Astrocyte (in vitro differentiated cells and primary cell): ENCODE measurements at regions not wholly inside any gene's neighbourhood (a gene's known extent, or its start where the extent isn't known, plus 50 kb on each side); places are given as distances from the start of the nearest gene placed in this dataset.

Experiments
- DNase-seq: peaks from one replicate; pipeline ENCODE4 v3.0.0-alpha.2; 2010; ENCODE audit warnings: low read depth
- FAIRE-seq: peaks from 2 replicates; lab custom pipeline; 2011; peaks lifted over from hg19 to GRCh38; lab: Jason Lieb, UNC
- H2AFZ ChIP-seq: 2 replicates; pipeline ENCODE4 v1.6.0; 2012; ENCODE audit warnings: low read depth, low read length, inconsistent platforms
- H3K27ac ChIP-seq: 2 replicates; pipeline ENCODE4 v1.5.1; 2011; ENCODE audit warnings: low read depth, low read length, inconsistent platforms
- H3K27me3 ChIP-seq: 2 replicates; pipeline ENCODE4 v1.6.0; 2011; ENCODE audit warnings: low read length, inconsistent platforms; ENCODE audit not compliant: insufficient read depth
- H3K36me3 ChIP-seq: 2 replicates; pipeline ENCODE4 v1.5.1; 2011; ENCODE audit warnings: low read length, inconsistent platforms; ENCODE audit not compliant: insufficient read depth
- H3K4me1 ChIP-seq: 2 replicates; pipeline ENCODE4 v1.5.1; 2011; ENCODE audit warnings: low read length, inconsistent platforms; ENCODE audit not compliant: insufficient read depth
- H3K4me2 ChIP-seq: 2 replicates; pipeline ENCODE4 v1.6.0; 2012; ENCODE audit warnings: low read length, inconsistent platforms
- H3K4me3 ChIP-seq: 2 replicates; pipeline ENCODE4 v1.5.1; 2011; ENCODE audit warnings: low read depth, mild to moderate bottlenecking, low read length, inconsistent platforms; ENCODE audit not compliant: insufficient read depth
- H3K79me2 ChIP-seq: 2 replicates; pipeline ENCODE4 v1.6.0; 2012; ENCODE audit warnings: mild to moderate bottlenecking, low read length, inconsistent platforms; ENCODE audit not compliant: insufficient read depth
- H3K9ac ChIP-seq: 2 replicates; pipeline ENCODE4 v1.6.0; 2012; ENCODE audit warnings: mild to moderate bottlenecking, low read length, inconsistent platforms
- H3K9me3 ChIP-seq: 2 replicates; pipeline ENCODE4 v1.5.1; 2012; ENCODE audit warnings: low read depth, mild to moderate bottlenecking, low read length, inconsistent platforms; ENCODE audit not compliant: insufficient read depth
- H4K20me1 ChIP-seq: 2 replicates; pipeline ENCODE4 v1.6.0; 2012; ENCODE audit warnings: low read length, inconsistent platforms; ENCODE audit not compliant: insufficient read depth
- H3K27ac Mint-ChIP-seq: one replicate; pipeline ENCODE4 v1.8.0; 2021; ENCODE audit warnings: mild to moderate bottlenecking, mixed read lengths; ENCODE audit not compliant: unreplicated experiment
- H3K27me3 Mint-ChIP-seq: one replicate; pipeline ENCODE4 v1.8.0; 2021; ENCODE audit warnings: low read depth, mixed read lengths; ENCODE audit not compliant: unreplicated experiment
- H3K36me3 Mint-ChIP-seq: one replicate; pipeline ENCODE4 v1.8.0; 2021; ENCODE audit warnings: low read depth, mixed read lengths; ENCODE audit not compliant: unreplicated experiment
- H3K4me1 Mint-ChIP-seq: one replicate; pipeline ENCODE4 v1.8.0; 2021; ENCODE audit warnings: low read depth, mixed read lengths; ENCODE audit not compliant: unreplicated experiment
- H3K4me3 Mint-ChIP-seq: one replicate; pipeline ENCODE4 v1.8.0; 2021; ENCODE audit warnings: mild to moderate bottlenecking, moderate library complexity, mixed read lengths; ENCODE audit not compliant: unreplicated experiment
- H3K9me3 Mint-ChIP-seq: one replicate; pipeline ENCODE4 v1.8.0; 2021; ENCODE audit warnings: mild to moderate bottlenecking, mixed read lengths; ENCODE audit not compliant: unreplicated experiment
- CTCF ChIP-seq: IDR thresholded peaks from 2 replicates; pipeline ENCODE4 v1.5.1; 2011; ENCODE audit warnings: low read depth, mild to moderate bottlenecking, inconsistent platforms, low read length, moderate library complexity; ENCODE audit not compliant: insufficient read depth
- EZH2 ChIP-seq: IDR thresholded peaks from 2 replicates; pipeline ENCODE4 v1.6.1; 2012; ENCODE audit warnings: mild to moderate bottlenecking, low read length, inconsistent platforms; ENCODE audit not compliant: insufficient read depth

- Mint-ChIP-seq H3K9me3 (peaks cover 13% of the 10 kb centered on the region), H3K36me3 (no peaks in the 10 kb centered on the region), H3K27me3 (no peaks in the 10 kb centered on the region), H3K4me3 (no peak overlapping the region), H3K27ac (no peak overlapping the region), H3K4me1 (no peaks in the 10 kb centered on the region)
- Histone ChIP-seq H3K27me3 (no peaks in the 10 kb centered on the region), H3K79me2 (no peaks in the 10 kb centered on the region), H3K4me2 (no peak overlapping the region), H2AFZ (no peak overlapping the region), H3K36me3 (no peaks in the 10 kb centered on the region), H3K27ac (no peak overlapping the region), H4K20me1 (no peaks in the 10 kb centered on the region), H3K9ac (no peak overlapping the region), H3K4me3 (no peak overlapping the region), H3K4me1 (no peaks in the 10 kb centered on the region), H3K9me3 (no peaks in the 10 kb centered on the region)
- FAIRE-seq (no peak), DNase-seq (no peak)
- TF ChIP-seq EZH2 (no peak), CTCF (no peak)
Measured at GRCh38 chr10:107502229-107502985, 337.9 kb upstream of the SORCS1 start.

- no peaks in the 10 kb centered on the region for H3K36me3 ChIP-seq
- H3K27ac ChIP-seq: no peak overlapping the region
- H2AFZ ChIP-seq: no peak overlapping the region
- no peak overlapping the region for H3K4me3 ChIP-seq
- H3K9ac ChIP-seq: no peak overlapping the region
- Mint-ChIP-seq H3K27me3 (no peaks in the 10 kb centered on the region), H3K27ac (no peak overlapping the region), H3K4me3 (no peak overlapping the region), H3K9me3 (peaks cover 6% of the 10 kb centered on the region), H3K4me1 (no peaks in the 10 kb centered on the region), H3K36me3 (no peaks in the 10 kb centered on the region)
- H3K27me3 ChIP-seq: no peaks in the 10 kb centered on the region
- no peak for FAIRE-seq
- no peaks in the 10 kb centered on the region for H3K9me3 ChIP-seq
- H3K4me2 ChIP-seq: no peak overlapping the region
- DNase-seq: no peak
- no peaks in the 10 kb centered on the region for H4K20me1 ChIP-seq
- TF ChIP-seq CTCF (no peak), EZH2 (no peak)
- H3K79me2 ChIP-seq: no peaks in the 10 kb centered on the region
- H3K4me1 ChIP-seq: no peaks in the 10 kb centered on the region
Measured at GRCh38 chr10:107498983-107499382, 334.5 kb upstream of the SORCS1 start.

DNA sequence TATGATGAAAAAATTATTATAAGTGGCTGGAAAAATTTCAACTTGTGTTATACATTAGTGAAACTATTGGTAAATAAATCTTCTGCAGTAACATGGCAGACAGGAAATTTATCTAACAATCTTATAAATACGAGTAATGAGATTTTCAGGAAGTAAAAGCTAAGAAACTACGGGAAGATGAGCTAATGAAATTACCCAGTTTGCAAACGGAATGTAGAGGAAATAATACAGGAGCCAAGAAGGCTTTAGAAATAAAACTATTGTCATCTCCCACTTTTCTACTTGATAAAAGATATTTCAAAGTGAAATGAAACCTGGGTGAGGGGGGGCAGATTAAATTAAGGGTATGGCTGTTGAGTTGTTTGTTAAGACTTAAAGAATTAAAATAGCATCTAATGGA lies 332.5 kb upstream of the SORCS1 start:
- Histone ChIP-seq H3K4me1 (no peaks in the 10 kb centered on the region), H3K4me3 (no peak overlapping the region), H2AFZ (no peak overlapping the region), H3K4me2 (no peak overlapping the region), H3K9ac (no peak overlapping the region), H4K20me1 (no peaks in the 10 kb centered on the region), H3K27ac (no peak overlapping the region), H3K79me2 (no peaks in the 10 kb centered on the region), H3K9me3 (no peaks in the 10 kb centered on the region), H3K27me3 (no peaks in the 10 kb centered on the region), H3K36me3 (no peaks in the 10 kb centered on the region)
- TF ChIP-seq CTCF (no peak), EZH2 (no peak)
- Mint-ChIP-seq H3K27me3 (no peaks in the 10 kb centered on the region), H3K36me3 (no peaks in the 10 kb centered on the region), H3K9me3 (peaks cover 2% of the 10 kb centered on the region), H3K4me1 (no peaks in the 10 kb centered on the region), H3K4me3 (no peak overlapping the region), H3K27ac (no peak overlapping the region)
- DNase-seq (no peak), FAIRE-seq (no peak)
